GM18858 (cell line): ENCODE measurements at regions not wholly inside any gene's neighbourhood (a gene's known extent, or its start where the extent isn't known, plus 50 kb on each side); places are given as distances from the start of the nearest gene placed in this dataset.
"Not testable (repeated sequence)": the region's sequence is repeated elsewhere in the genome, so short reads cannot be mapped to it uniquely, and the experiment has no call there.

Experiments
- ATAC-seq: cut with Tn5 transposase; IDR thresholded peaks from one replicate; pipeline ENCODE4 v1.9.1; 2021; ENCODE audit not compliant: unreplicated experiment

- ATAC-seq = no peak
Observed at GRCh38 chr10:22086730-22087401, 83.3 kb upstream of the DNAJC1 start.

- ATAC-seq = not testable (repeated sequence)
Observed at GRCh38 chr10:22079921-22080320, 76.4 kb upstream of the DNAJC1 start.

- no peak for ATAC-seq
Observed at GRCh38 chr10:22071332-22071731, 67.8 kb upstream of the DNAJC1 start.

- ATAC-seq = no peak
Observed at GRCh38 chr10:22067091-22067490, 63.6 kb upstream of the DNAJC1 start.

- ATAC-seq = not testable (repeated sequence)
Observed at GRCh38 chr10:22060984-22061383, 57.5 kb upstream of the DNAJC1 start.

GRCh38 chr10:22058201-22058600, 54.7 kb upstream of the DNAJC1 start:
- ATAC-seq = no peak

- ATAC-seq = no peak
Observed at GRCh38 chr10:22054961-22055360, 51.4 kb upstream of the DNAJC1 start.
